Spleen (tissue), 11 donors: ENCODE measurements at regions not wholly inside any gene's neighbourhood (a gene's known extent, or its start where the extent isn't known, plus 50 kb on each side); places are given as distances from the start of the nearest gene placed in this dataset.
"Not testable (repeated sequence)": the region's sequence is repeated elsewhere in the genome, so short reads cannot be mapped to it uniquely, and the experiment has no call there.

Experiments used
- DNase-seq: peaks from one replicate; pipeline ENCODE4 v3.0.0-alpha.2; 2020
- H3K27ac ChIP-seq, 8 donors: fragments of 200-600 bp; sonication (generic) in 7 of 8; 1 replicate in 4 of 8; 2 replicates in 4 of 8; pipeline versions ENCODE4 v1.5.0 to v1.8.0; 2016 to 2021; ENCODE audit warnings: inconsistent platforms in 4 of 8, mild to moderate bottlenecking in 4 of 8, moderate library complexity in 1 of 8
- H3K27me3 ChIP-seq, 7 donors: fragments of 200-600 bp; sonication (generic) in 6 of 7; replicated peaks in 1 of 7; 1 replicate in 4 of 7; 2 replicates in 3 of 7; pipeline versions ENCODE4 v1.5.0 to v1.8.0; 2016 to 2021; ENCODE audit warnings: inconsistent platforms in 3 of 7, mild to moderate bottlenecking in 1 of 7
- H3K36me3 ChIP-seq, 6 donors: fragments of 200-600 bp; sonication (generic) in 5 of 6; 1 replicate in 4 of 6; 2 replicates in 2 of 6; pipeline versions ENCODE4 v1.5.0 to v1.8.0; 2016 to 2021; ENCODE audit warnings: inconsistent platforms in 2 of 6
- H3K4me1 ChIP-seq, 6 donors: fragments of 200-600 bp; sonication (generic) in 5 of 6; 1 replicate in 3 of 6; 2 replicates in 3 of 6; pipeline versions ENCODE4 v1.5.0 to v1.8.0; 2016 to 2021; ENCODE audit warnings: inconsistent platforms in 3 of 6
- H3K4me3 ChIP-seq, 8 donors: fragments of 200-600 bp; sonication (generic) in 7 of 8; 1 replicate in 4 of 8; 2 replicates in 4 of 8; pipeline versions ENCODE4 v1.5.0 to v1.8.0; 2016 to 2021; ENCODE audit warnings: inconsistent platforms in 4 of 8, mild to moderate bottlenecking in 4 of 8, moderate library complexity in 2 of 8
- H3K9me3 ChIP-seq, 8 donors: fragments of 200-600 bp; sonication (generic) in 7 of 8; 1 replicate in 4 of 8; 2 replicates in 4 of 8; pipeline versions ENCODE4 v1.5.0 to v1.8.0; 2016 to 2021; ENCODE audit warnings: inconsistent platforms in 4 of 8
- CTCF ChIP-seq, 11 experiments: fragments of 200-600 bp in 7 of 11; fragments of 450-650 bp in 4 of 11; sonication (generic) in 4 of 11; IDR thresholded peaks in 8 of 11; conservative IDR thresholded peaks in 3 of 11; 1 replicate in 7 of 11; 2 replicates in 4 of 11; pipeline versions ENCODE4 v1.4.0 to v1.8.0; 2016 to 2021; ENCODE audit warnings: antibody characterized with exemption in 11 of 11, inconsistent platforms in 4 of 11, mild to moderate bottlenecking in 1 of 11
- POLR2A ChIP-seq, 3 donors: fragments of 450-650 bp; IDR thresholded peaks; one replicate each; pipeline ENCODE4 v1.5.1; 2017; ENCODE audit warnings: antibody characterized with exemption in 3 of 3, mild to moderate bottlenecking in 1 of 3
- POLR2AphosphoS5 ChIP-seq, 3 donors: sonication (generic); formaldehyde crosslinking; IDR thresholded peaks; one replicate each; pipeline ENCODE4 v1.5.1; 2017; ENCODE audit warnings: antibody characterized with exemption in 3 of 3
- WGBS, 5 donors: extraction: QIAGEN DNeasy Blood & Tissue Kit in 3 of 5; methylation state at CpG; one replicate each; pipeline versions ENCODE4 v1.1.5 to v1.1.7; 2013 to 2018; 5-methylcytosine and 5-hydroxymethylcytosine counted together
- intact Hi-C: fragments of 100-400 bp; cut with DNase I; formaldehyde crosslinking; loops from one replicate; pipeline ENCODE4 v1.15.0; 2023; ENCODE audit warnings: low total_unique reads
- donor health status: healthy with polysubstance abuse.
- donor health status: DM: no; HTN: no; CAD: no; lungs with moderate emphysema.
- donor health status: DM: no; HTN: no; CAD: no.
- donor health status: Bipolar disorder and iron deficiency.
- donor health status: healthy.
- donor health status: DM: no; HTN: no; CAD: no.
- donor health status: DM: yes; HTN: yes; CAD: no.

GRCh38 chr4:160523231-160523630, 1420.4 kb downstream of the RAPGEF2 start:
- intact Hi-C loops, result no loop called here
- H3K27ac ChIP-seq, result no peak overlapping the region
- DNase-seq, result no peak
- no peaks in the 10 kb centered on the region for H3K27me3 ChIP-seq
- H3K36me3 ChIP-seq, result no peaks in the 10 kb centered on the region
- H3K4me3 ChIP-seq, result no peak overlapping the region
- no peaks in the 10 kb centered on the region for H3K4me1 ChIP-seq
- 56 to 80% (median 68%) methylated on average over 1 of the region's 1 CpG for WGBS, 5 donors
- TF ChIP-seq POLR2A (IDR thresholded peaks at IDR 0.05) (no peak), CTCF (IDR thresholded peaks at IDR 0.05 in 8 of 11, conservative IDR thresholded peaks at IDR 0.05 in 3 of 11) (no peak), POLR2AphosphoS5 (IDR thresholded peaks at IDR 0.05) (no peak)
- peaks cover 0 to 19% (median 15%) of the 10 kb centered on the region in 8 donors for H3K9me3 ChIP-seq

GRCh38 chr4:160537681-160538080, 1434.8 kb downstream of the RAPGEF2 start:
- intact Hi-C loops, result no loop called here
- TF ChIP-seq CTCF (IDR thresholded peaks at IDR 0.05 in 8 of 11, conservative IDR thresholded peaks at IDR 0.05 in 3 of 11) (no peak), POLR2A (IDR thresholded peaks at IDR 0.05) (no peak), POLR2AphosphoS5 (IDR thresholded peaks at IDR 0.05) (no peak)
- DNase-seq, result no peak

GRCh38 chr4:160546201-160546600, 1443.3 kb downstream of the RAPGEF2 start:
- WGBS, 5 donors, result 83 to 95% (median 88%) methylated on average over 1 of the region's 1 CpG

More at GRCh38 chr4:160537681-160538080, 1434.8 kb downstream of the RAPGEF2 start:
- H3K9me3 ChIP-seq, result peaks cover 0 to 32% (median 17%) of the 10 kb centered on the region in 8 donors
- H3K27me3 ChIP-seq, result no peaks in the 10 kb centered on the region
- H3K36me3 ChIP-seq, result no peaks in the 10 kb centered on the region
- no peak overlapping the region for H3K27ac ChIP-seq
- 80 to 90% (median 86%) methylated on average over 5 of the region's 5 CpGs for WGBS, 5 donors
- H3K4me1 ChIP-seq, result no peaks in the 10 kb centered on the region
- H3K4me3 ChIP-seq, result no peak overlapping the region

GRCh38 chr4:160549951-160550519, 1447.2 kb downstream of the RAPGEF2 start:
- H3K36me3 ChIP-seq, H3K27ac ChIP-seq, H3K27me3 ChIP-seq, H3K4me1 ChIP-seq, DNase-seq, H3K4me3 ChIP-seq, intact Hi-C loops: not testable (repeated sequence)
- peaks cover 0 to 11% (median 0%) of the 10 kb centered on the region in 8 donors for H3K9me3 ChIP-seq
- WGBS, 5 donors, result 93 to 96% (median 94%) methylated on average over 17 to 32 of the region's 32 CpGs

More at GRCh38 chr4:160546201-160546600, 1443.3 kb downstream of the RAPGEF2 start:
- no peak for TF ChIP-seq CTCF (IDR thresholded peaks at IDR 0.05 in 8 of 11, conservative IDR thresholded peaks at IDR 0.05 in 3 of 11)
- TF ChIP-seq POLR2AphosphoS5 (IDR thresholded peaks at IDR 0.05), result no peak
- no peak for TF ChIP-seq POLR2A (IDR thresholded peaks at IDR 0.05)
- no peaks in the 10 kb centered on the region for H3K36me3 ChIP-seq
- intact Hi-C loops, result no loop called here
- peaks cover 0 to 17% (median 8%) of the 10 kb centered on the region in 8 donors for H3K9me3 ChIP-seq
- no peak overlapping the region for H3K4me3 ChIP-seq
- no peak overlapping the region for H3K27ac ChIP-seq
- H3K4me1 ChIP-seq, result no peaks in the 10 kb centered on the region
- no peaks in the 10 kb centered on the region for H3K27me3 ChIP-seq
- no peak for DNase-seq
